ENCODE measurements at regions not wholly inside any gene's neighbourhood (a gene's known extent, or its start where the extent isn't known, plus 50 kb on each side); places are given as distances from the start of the nearest gene placed in this dataset.

- TF ChIP-seq CTCF (IDR thresholded peaks at IDR 0.05): no peak
- no peak for TF ChIP-seq POLR2A (IDR thresholded peaks at IDR 0.05)
- no peak for TF ChIP-seq EP300 (IDR thresholded peaks at IDR 0.05)
Measured at GRCh38 chr2:200041639-200042038, 86.3 kb downstream of the MAIP1 start.
